GM04504 (cell line): ENCODE measurements at regions not wholly inside any gene's neighbourhood (a gene's known extent, or its start where the extent isn't known, plus 50 kb on each side); places are given as distances from the start of the nearest gene placed in this dataset.
A peak's percentile ranks its signal among the peaks of the same experiment; 100 is the strongest.

Experiments
- DNase-seq: peaks from one replicate; pipeline ENCODE4 v3.0.0-alpha.2; 2012; ENCODE audit warnings: low read depth

- no peak for DNase-seq
Observed at GRCh38 chr6:90870561-90870960, 283.7 kb upstream of the MAP3K7 start.

DNA sequence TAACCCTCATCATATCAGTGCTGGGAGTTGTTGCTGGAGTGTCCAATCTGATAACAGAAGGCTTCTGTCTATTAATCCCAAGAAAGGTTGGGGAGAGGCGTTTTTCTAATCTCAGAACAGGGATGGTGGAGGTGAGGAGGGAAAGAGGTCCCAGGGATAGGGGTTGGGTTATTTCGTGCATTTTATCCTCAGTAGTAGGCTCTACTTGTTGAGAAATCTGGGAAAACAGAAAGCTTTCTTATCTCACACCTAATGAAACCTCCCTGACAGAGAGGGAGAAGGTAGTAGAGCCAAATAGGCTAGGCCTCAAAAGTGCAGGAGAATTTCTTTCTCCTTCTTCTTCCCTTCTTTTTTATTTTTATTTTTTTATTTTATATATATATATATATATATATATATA, 281.8 kb upstream of the MAP3K7 start:
- DNase-seq: no peak

DNA sequence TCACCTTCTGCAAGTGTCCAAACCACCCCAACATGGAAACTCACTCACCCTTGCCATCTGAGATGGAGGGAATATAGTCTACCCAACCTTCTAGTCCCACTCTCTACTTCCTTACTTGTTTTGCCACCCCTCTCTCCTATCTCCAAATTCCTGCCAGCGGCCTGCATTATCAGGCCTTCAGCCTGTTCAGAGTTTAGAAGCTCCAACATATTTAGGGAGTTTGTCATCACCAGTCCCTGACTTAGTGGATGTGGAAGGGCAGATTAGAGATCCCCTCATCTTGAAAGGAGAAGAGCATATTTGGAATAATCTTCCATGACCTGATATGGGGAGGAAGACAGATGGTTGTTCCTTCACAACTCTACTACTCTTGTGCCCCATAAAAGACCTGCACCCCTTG, 281.4 kb upstream of the MAP3K7 start:
- no peak for DNase-seq

GRCh38 chr6:90865513-90865912, 278.6 kb upstream of the MAP3K7 start:
- no peak for DNase-seq

GRCh38 chr6:90863043-90863442, 276.2 kb upstream of the MAP3K7 start:
- DNase-seq: no peak

DNA sequence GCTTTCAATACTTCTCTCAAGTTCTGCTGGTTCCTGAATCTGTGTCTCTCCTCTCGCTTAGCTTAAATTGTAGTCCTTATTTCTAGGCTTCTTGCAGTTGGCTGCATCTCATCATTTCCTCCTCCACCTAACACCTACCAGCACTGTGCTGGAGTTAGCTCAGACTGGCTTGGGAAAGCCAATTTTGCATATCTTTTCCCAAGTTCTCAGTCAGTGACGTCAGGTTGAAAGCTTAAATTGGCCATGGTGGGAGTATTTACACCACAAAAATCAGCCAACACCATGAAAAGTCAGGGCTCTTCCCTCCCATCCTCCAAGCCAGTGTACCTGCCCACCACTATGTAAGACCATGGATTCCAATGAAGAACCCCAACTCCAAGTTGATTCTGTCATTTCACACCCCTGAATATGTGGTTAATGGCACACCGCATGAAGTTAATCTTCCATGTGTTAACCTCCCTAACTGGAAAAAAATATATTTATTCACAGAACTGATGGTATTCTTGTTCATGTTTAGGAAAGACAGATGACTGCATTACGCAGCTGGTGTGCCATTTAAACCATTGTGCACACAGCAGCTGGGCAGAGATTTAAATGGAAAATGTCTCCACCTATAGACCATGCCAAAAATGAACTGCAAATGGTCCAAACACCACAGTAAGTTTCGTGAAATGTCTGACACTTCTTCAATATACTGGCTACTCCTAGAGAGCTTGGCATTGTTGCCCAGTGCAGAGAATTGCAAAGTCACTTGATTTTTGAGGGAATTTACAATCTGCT, 274.1 kb upstream of the MAP3K7 start:
- DNase-seq: no peak

DNA sequence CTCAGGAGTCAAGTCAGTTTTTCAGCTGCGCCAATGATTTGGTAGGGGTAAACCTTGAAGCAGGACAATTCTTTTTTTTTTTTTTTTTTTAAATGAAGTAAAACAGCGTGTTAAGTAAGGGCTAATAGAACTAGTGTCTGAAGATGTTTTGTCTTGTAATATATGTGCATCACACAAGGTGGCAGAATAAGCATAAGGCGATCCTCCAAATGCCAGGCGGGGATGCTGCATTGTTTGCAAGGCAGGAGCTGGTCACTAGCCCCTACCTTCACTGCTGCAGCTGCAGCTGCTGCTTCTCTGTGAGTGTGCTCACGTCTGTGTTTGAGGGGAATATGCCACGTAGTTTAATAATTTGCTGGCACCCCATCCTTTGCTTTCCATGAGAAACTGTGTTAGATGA, 272.7 kb upstream of the MAP3K7 start:
- DNase-seq: no peak

- peak; percentile 4 for DNase-seq
Observed at GRCh38 chr6:90859056-90859455, 272.2 kb upstream of the MAP3K7 start.

DNA sequence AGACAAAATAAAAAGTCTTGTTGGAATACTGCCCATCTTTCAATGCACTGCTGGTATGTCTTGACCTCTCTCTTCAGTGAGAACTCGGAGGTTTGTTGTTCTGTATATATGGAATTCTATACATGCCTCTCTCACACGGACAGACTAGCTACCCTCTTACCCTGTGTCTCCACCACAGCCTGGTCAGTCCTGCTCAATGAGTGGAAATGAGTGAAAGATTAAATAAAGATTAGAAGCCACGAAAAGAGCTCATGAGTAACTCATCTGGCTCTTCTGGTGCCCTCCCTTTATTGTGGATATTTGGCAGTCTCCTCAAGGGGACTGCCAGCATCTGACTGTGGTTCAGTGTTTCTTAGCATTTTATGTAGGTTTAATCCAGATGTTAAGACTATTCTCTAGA, 262.8 kb upstream of the MAP3K7 start:
- DNase-seq: no peak

GRCh38 chr6:90846824-90847223, 260.0 kb upstream of the MAP3K7 start:
- no peak for DNase-seq

- no peak for DNase-seq
Observed at GRCh38 chr6:90835596-90836212, 248.8 kb upstream of the MAP3K7 start.

- no peak for DNase-seq
Observed at GRCh38 chr6:90829311-90829710, 242.4 kb upstream of the MAP3K7 start.

GRCh38 chr6:90820436-90820835, 233.6 kb upstream of the MAP3K7 start:
- DNase-seq: no peak

GRCh38 chr6:90819483-90819882, 232.6 kb upstream of the MAP3K7 start:
- no peak for DNase-seq

GRCh38 chr6:90818163-90818562, 231.3 kb upstream of the MAP3K7 start:
- no peak for DNase-seq

- DNase-seq: no peak
Observed at GRCh38 chr6:90816764-90817163, 229.9 kb upstream of the MAP3K7 start.

DNA sequence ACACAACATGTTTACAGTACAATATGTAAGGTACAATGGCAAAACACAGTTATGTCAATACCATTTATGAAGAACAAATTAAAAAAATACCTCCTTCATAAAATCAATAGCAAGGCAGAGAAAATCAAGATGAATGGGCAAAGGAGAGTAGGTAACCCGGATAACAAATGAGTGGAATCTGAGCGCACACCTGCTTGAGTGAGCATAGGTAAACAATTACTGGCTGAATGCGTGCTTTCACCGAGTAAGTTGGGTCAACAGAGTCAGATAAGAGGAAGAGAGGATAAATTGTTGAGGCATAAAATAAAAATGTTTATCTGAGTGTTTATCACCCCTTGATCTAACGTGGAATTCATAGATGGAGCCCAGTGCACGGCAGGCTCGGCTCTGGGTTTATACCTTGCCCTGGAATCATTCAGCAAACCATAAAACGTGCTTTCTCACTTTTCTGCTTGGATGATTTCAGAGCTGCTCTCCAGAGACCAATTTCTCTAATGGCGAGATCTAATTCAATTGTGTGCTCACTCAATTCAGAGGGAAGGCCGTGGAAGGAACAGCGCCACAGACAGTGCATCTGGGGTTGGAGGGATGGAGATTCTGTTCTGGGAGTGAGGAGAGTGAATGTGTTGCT, 224.8 kb upstream of the MAP3K7 start:
- DNase-seq: no peak

DNA sequence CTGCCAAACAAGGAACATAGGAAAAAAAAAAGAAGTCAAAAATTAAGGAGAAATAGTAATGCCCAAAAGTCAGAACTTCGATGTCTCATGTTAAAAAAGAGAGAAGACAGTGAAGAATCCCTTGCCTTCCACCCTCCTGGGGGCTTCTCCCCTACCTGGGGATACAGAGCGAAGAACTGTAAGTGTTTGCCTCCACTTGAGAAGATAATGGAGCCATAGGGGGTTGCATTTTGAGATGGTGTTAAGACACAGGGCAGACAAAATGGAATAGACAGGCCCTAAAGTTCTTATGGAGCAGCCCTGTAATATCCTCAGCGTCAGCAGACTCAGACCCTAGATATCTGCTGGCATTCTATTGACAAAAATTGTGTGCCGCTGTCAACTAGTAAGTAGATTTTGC, 222.2 kb upstream of the MAP3K7 start:
- DNase-seq: no peak

GRCh38 chr6:90807791-90808701, 221.2 kb upstream of the MAP3K7 start:
- no peak for DNase-seq

GRCh38 chr6:90805619-90806155, 218.8 kb upstream of the MAP3K7 start:
- DNase-seq: no peak

- no peak for DNase-seq
Observed at GRCh38 chr6:90803956-90804355, 217.1 kb upstream of the MAP3K7 start.

DNA sequence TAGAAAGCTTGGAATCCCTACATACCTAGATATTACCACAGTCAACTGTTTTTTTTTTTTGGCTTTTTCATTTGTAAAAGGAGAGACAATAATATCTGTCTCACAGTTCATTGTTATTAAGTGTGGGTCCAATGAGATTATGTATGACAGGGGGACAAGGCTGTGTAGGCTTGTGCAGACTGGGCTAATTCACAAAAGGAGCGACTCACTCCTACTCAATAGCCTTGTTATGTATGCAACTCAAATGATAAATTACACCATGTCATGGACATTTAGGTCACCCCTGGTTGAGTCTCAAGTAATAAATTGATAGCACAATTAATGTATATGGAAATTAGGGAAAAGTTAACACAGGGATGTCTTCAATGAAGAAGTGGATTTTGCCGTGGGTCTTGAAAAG, 208.2 kb upstream of the MAP3K7 start:
- no peak for DNase-seq
